NB4 (cell line): ENCODE measurements at regions not wholly inside any gene's neighbourhood (a gene's known extent, or its start where the extent isn't known, plus 50 kb on each side); places are given as distances from the start of the nearest gene placed in this dataset.

ENCODE experiments used
- MYC ChIP-seq: IDR thresholded peaks from 2 replicates; pipeline ENCODE4 v1.6.1; 2011; ENCODE audit warnings: low read depth, low read length
- POLR2A ChIP-seq: IDR thresholded peaks from 2 replicates; pipeline ENCODE4 v1.6.1; 2011; ENCODE audit warnings: mild to moderate bottlenecking; ENCODE audit not compliant: insufficient read length; ENCODE audit errors: extremely low read depth
- TF ChIP-seq, protein P1 (sequence below): IDR thresholded peaks from one replicate; pipeline ENCODE4 v1.5.1; 2012; ENCODE audit warnings: low read depth, low read length

DNA sequence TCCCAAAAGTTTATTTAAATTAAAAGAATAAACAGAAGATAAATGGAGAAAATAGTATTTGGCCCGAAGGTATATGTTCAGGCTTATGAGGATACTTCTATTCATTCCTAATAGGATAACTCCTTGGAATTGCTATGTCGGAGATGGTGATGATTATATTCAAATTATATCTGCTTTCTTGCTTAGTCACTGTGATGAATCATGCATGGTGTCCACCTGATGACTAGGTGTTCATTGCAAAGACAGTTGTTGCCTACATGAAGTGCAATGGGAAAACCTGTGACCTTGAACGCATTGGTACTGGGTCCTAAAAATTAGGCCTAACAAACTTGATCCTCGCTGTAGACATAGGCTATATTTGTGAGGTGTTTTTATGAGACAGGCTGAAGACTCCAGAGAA lies 617.3 kb upstream of the ZEB2 start:
- TF ChIP-seq, protein P1, sequence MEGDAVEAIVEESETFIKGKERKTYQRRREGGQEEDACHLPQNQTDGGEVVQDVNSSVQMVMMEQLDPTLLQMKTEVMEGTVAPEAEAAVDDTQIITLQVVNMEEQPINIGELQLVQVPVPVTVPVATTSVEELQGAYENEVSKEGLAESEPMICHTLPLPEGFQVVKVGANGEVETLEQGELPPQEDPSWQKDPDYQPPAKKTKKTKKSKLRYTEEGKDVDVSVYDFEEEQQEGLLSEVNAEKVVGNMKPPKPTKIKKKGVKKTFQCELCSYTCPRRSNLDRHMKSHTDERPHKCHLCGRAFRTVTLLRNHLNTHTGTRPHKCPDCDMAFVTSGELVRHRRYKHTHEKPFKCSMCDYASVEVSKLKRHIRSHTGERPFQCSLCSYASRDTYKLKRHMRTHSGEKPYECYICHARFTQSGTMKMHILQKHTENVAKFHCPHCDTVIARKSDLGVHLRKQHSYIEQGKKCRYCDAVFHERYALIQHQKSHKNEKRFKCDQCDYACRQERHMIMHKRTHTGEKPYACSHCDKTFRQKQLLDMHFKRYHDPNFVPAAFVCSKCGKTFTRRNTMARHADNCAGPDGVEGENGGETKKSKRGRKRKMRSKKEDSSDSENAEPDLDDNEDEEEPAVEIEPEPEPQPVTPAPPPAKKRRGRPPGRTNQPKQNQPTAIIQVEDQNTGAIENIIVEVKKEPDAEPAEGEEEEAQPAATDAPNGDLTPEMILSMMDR: no peak
- TF ChIP-seq POLR2A (no peak), MYC (no peak)
